ENCODE measurements at regions not wholly inside any gene's neighbourhood (a gene's known extent, or its start where the extent isn't known, plus 50 kb on each side); places are given as distances from the start of the nearest gene placed in this dataset.

- H2AFZ ChIP-seq (ENCODE audit: low read depth, low read length): no peak overlapping the region
- H3K27ac ChIP-seq (ENCODE audit: extremely low read depth, low read depth, low read length): no peak overlapping the region
- no peak for TF ChIP-seq SIX5 (IDR thresholded peaks at IDR 0.05; ENCODE audit: borderline replicate concordance in 1 of 2, insufficient read depth in 1 of 2, low read depth in 1 of 2, low read length in 2 of 2)
- no peak for TF ChIP-seq RNF2 (IDR thresholded peaks at IDR 0.05)
- no peak for TF ChIP-seq MYNN (IDR thresholded peaks at IDR 0.05)
- TF ChIP-seq MYNN (CRISPR knock-in tag; IDR thresholded peaks at IDR 0.05): no peak
- TF ChIP-seq ZNF717 (CRISPR knock-in tag; IDR thresholded peaks at IDR 0.05): no peak
- no peak for TF ChIP-seq EP300 (IDR thresholded peaks at IDR 0.05; ENCODE audit: low read length)
- TF ChIP-seq BMI1 (IDR thresholded peaks at IDR 0.05; ENCODE audit: low read length): no peak
- no peak for TF ChIP-seq LCOR (CRISPR knock-in tag; IDR thresholded peaks at IDR 0.05)
- no peak for TF ChIP-seq TCF15 (CRISPR knock-in tag; IDR thresholded peaks at IDR 0.05)
- TF ChIP-seq, protein P1, sequence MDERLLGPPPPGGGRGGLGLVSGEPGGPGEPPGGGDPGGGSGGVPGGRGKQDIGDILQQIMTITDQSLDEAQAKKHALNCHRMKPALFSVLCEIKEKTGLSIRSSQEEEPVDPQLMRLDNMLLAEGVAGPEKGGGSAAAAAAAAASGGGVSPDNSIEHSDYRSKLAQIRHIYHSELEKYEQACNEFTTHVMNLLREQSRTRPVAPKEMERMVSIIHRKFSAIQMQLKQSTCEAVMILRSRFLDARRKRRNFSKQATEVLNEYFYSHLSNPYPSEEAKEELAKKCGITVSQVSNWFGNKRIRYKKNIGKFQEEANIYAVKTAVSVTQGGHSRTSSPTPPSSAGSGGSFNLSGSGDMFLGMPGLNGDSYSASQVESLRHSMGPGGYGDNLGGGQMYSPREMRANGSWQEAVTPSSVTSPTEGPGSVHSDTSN (CRISPR knock-in tag; IDR thresholded peaks at IDR 0.05; ENCODE audit: low read depth): no peak
- TF ChIP-seq, protein P1 (tag; conservative IDR thresholded peaks at IDR 0.05; ENCODE audit: low read depth): no peak
- intact Hi-C loops (cut with micrococcal nuclease) (no loop called here), in situ Hi-C loops (cut with MboI) (no loop called here)
- H3K4me2 ChIP-seq (ENCODE audit: insufficient read depth, low read length): no peak overlapping the region
- no peaks in the 10 kb centered on the region for H3K27me3 ChIP-seq (ENCODE audit: control insufficient read depth in 2 of 2, insufficient read depth in 2 of 2, low read length in 2 of 2)
- H3K4me1 ChIP-seq (replicated peaks in 1 of 2; ENCODE audit: control insufficient read depth in 2 of 2, insufficient read depth in 2 of 2, low read length in 2 of 2): no peaks in the 10 kb centered on the region
- ChIA-PET POLR2A (interaction anchor here (0.6 kb wide), 1 partner anchor 99 kb away, joined by 3 read pairs; no protein-coding TSS in a partner anchor), CTCF (ENCODE audit: low intra/inter-chr PET ratio) (no interaction called here)
- no peak for DNase-seq (ENCODE audit: extremely low read depth in 1 of 4, low spot score in 3 of 4)
- no peaks in the 10 kb centered on the region for H3K36me3 ChIP-seq (ENCODE audit: control insufficient read depth, insufficient read depth, low read length)
- FAIRE-seq: no peak
- ATAC-seq: no peak
- H3K9me1 ChIP-seq (ENCODE audit: control insufficient read depth, insufficient read depth, low read length): no peaks in the 10 kb centered on the region
- WGBS (ENCODE audit: insufficient coverage, low coverage, missing lambda C conversion rate): 3% methylated on average over 4 of the region's 10 CpGs
- BruUV-seq (replicated peaks): no TSS peak
- H3K9ac ChIP-seq (ENCODE audit: insufficient read depth in 1 of 2, low read depth in 2 of 2, low read length in 2 of 2): no peak overlapping the region
- H3K4me3 ChIP-seq: no peak overlapping the region
- no peaks in the 10 kb centered on the region for H3K9me3 ChIP-seq (replicated peaks; ENCODE audit: control insufficient read depth, insufficient read depth, low read depth, low read length)
- no peaks in the 10 kb centered on the region for H3K79me2 ChIP-seq (ENCODE audit: control insufficient read depth, insufficient read depth, low read length)
- H4K20me1 ChIP-seq (replicated peaks; ENCODE audit: control insufficient read depth, insufficient read depth, low read length): no peaks in the 10 kb centered on the region
Observed at GRCh38 chr14:89603938-89604480, 187.0 kb upstream of the FOXN3 start.
